GM12874 (cell line): ENCODE measurements at regions not wholly inside any gene's neighbourhood (a gene's known extent, or its start where the extent isn't known, plus 50 kb on each side); places are given as distances from the start of the nearest gene placed in this dataset.

Source experiments
- CTCF ChIP-seq: IDR thresholded peaks from 2 replicates; pipeline ENCODE4 v1.5.1; 2011; ENCODE audit warnings: low read depth, mild to moderate bottlenecking, control low read depth, low read length, moderate library complexity; ENCODE audit not compliant: insufficient read depth

- no peak for TF ChIP-seq CTCF
These were observed 515.5 kb downstream of the QKI start for GRCh38 chr6:163930012-163930411.

- no peak for TF ChIP-seq CTCF
These were observed 515.0 kb downstream of the QKI start for GRCh38 chr6:163929538-163929937.

GRCh38 chr6:163926642-163927041 lies 512.1 kb downstream of the QKI start:
- no peak for TF ChIP-seq CTCF

GRCh38 chr6:163925839-163926238 lies 511.3 kb downstream of the QKI start:
- TF ChIP-seq CTCF = no peak

- no peak for TF ChIP-seq CTCF
These were observed 509.3 kb downstream of the QKI start for GRCh38 chr6:163923658-163924411.

- no peak for TF ChIP-seq CTCF
These were observed 508.0 kb downstream of the QKI start for GRCh38 chr6:163922562-163922961.

GRCh38 chr6:163919652-163920051 lies 505.1 kb downstream of the QKI start:
- no peak for TF ChIP-seq CTCF
